Daoy (cell line): ENCODE measurements at regions not wholly inside any gene's neighbourhood (a gene's known extent, or its start where the extent isn't known, plus 50 kb on each side); places are given as distances from the start of the nearest gene placed in this dataset.

Source experiments
- DNase-seq: peaks from one replicate; pipeline ENCODE4 v3.0.0-alpha.2; 2015; ENCODE audit warnings: low read depth

DNA sequence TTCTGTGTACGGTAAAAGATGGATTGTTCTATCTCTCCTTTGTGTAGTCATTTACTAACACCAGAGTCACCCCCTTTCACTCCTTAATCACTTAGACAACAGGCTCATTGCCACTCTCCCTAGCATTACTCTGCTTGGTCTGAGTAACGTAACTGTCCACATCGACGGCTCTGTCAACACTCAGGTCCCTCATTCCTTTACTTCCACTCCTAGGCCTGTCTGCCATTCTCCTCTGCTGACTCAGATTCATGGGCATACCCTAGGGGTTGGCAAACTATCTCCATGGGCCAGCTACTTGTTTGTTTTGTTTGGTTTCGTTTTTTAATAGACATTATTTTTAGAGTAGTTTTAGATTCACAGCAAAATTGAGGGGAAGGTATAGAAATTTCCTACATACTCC is 243.9 kb downstream of the NR4A2 start:
- DNase-seq = no peak

DNA sequence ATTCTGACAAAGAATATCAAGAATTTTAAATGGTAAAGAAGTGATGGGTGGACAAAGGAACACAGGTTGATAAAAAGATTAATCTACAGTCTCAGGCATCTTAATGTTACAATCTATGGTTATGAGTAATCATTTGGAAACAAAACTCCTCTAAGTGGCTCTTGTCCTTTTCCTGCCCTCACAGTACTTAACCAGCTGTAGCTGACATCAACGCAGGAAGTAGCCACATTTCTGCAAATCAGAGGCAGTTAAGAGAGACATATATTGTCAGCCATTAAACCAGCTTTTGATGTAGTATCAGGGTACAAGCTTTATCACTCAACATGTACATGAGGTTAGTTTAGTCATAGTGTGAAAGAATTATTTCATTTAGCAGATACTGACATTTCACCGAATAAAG is 244.6 kb downstream of the NR4A2 start:
- no peak for DNase-seq

DNA sequence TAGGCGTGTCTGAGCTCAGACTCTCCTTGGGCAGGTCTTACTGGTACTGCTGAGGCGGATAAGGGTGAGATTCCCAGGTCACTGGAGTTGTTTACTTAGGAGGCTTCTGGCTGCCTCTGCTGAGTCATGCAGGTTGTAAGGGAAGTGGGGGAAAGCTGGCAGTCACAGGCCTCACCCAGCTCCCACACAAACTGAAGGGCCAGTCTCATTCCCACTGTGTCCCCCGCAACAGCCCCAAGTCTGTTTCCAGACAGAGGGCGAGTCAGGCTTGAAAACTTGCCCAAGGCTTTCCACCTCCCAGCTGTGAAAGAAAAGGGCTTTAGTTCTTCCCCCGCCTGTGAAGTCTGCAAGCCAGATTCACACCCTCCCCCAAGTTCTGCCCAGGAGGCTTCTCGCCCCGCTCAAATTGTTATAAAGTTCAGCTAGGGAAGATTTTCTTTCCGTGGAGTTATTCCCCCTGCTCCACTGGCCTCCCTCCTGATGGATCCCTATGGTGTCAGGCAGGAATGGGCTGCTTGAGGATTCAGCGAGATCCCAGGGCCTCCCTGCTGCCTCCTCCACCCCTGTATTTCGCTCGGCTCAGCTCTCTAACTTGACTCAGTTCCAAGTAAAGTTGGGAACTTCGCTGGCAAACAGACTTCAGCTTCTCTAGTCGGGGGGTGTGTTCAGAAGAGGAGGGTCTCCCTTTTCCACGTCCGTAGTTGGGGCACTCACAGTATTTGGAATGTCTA is 248.6 kb downstream of the NR4A2 start:
- DNase-seq = no peak

DNA sequence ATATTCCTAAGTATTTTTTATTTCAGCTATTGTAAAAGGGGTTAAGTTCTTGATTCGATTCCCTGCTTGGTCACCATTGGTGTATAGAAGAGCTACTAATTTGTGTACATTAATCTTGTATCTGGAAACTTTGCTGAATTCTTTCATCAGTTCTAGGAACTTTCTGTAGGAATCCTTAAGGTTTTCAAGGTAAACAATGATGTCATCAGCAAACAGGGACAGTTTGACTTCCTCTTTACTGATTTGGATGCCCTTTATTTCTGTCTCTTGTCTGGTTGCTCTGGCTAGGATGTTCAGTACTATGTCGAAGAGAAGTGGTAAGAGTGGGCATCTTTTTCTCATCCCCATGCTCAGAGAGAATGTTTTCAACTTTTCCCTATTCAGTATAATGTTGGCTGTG is 252.7 kb downstream of the NR4A2 start:
- DNase-seq = no peak

DNA sequence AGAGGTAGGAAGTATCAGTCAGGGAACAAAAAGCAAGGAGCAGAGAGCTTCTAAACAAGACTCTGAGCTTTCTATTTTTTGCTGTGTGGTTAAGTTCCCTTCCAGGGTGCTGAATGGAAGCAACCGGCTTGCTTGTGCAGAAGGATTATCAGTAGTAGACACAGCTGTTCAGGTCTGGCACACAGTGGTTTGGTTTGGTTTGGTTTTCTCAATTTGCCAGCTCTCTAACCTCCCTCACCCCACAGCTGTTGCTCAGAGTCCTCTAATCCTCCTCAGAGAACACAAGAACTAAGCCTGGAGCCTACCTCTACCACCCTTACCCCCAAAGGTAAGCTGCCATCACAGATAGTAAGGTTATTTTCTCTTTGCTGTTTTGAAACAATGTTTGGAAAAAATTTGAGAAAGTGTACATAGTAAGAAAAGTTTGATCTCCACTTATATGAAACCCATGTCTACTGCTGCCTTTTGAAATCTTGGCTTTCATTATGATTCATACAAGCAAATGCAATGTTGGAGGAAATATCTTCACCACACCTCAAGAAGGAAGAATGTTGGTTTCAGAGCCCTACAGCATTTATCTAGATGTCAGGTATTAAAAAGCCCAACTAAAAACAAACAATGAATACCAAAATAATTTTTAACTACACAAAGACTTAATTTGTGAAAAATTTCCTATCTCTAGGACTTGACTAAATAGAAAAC is 255.3 kb downstream of the NR4A2 start:
- DNase-seq = no peak

DNA sequence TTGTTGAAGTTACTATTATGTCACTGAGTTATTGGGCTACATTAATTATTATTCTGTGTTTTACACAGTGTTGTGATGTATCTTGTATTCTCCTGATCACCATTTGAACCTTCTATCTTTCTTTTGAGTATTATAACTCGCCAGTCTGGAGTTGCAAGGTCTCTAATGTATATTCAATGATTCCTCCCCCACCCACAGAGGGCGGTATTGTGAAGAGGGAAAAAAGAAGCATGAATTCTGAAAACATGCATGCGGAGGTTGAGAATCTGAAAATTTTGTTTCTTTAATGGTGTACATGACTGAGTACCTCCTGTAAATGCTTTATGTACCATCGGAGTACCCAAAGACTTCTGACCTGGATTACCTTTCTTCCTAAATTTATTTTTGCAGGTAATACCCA is 266.6 kb downstream of the NR4A2 start:
- no peak for DNase-seq

DNA sequence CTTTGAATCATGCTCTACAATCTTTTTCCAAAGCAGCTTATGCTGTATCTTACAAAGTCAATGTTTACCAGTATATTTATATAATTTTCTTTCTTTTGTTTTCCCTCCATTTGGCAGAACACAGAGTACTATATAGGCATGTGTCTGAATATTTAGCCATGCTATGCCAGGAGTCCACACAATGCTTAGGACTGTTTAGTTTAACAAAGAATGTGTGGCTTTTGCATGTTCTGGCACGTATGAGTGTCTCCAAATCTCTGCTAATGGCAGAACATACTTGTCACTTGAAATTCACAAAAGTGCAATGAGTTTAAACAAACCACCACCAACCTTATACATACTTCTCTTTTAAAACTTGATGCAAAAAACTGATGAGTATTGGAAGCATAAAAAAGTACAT is 268.0 kb downstream of the NR4A2 start:
- no peak for DNase-seq

DNA sequence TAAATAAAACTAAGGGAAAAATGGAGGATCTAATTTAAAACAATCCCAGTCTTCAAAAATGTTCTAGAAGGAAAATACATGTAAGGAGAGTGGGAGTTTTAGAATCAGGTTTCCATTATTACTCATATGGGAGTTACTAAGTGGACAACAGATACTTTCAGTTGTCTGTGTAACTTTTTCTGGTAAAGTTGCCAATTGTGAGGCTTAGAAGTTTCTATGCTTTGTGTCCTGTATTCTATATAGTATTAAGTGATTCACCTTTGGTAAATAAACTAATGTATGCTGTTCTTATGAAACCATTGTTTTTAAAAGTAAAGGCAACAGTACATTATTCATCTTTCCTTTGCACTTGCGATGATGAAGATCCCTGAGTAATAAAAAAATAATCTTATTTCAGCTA is 274.9 kb downstream of the NR4A2 start:
- no peak for DNase-seq

DNA sequence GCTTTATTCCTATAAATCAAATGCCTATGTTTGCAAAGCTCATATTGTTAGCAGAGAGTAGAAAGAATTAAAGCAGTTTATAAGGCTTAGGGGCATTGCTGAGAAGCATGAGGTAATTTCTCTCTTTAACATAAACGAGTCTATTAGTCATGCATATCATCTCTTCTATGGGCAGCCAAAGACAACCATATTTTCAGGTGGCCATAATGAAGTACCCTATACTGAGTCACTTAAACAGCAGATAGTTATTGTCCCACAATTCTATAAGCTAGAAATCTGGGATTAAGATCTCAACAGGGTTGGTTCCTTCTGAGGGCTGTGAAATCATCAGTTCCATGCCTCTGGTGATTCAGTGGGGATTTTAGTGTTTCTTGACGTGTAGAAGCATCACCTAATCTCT is 277.5 kb downstream of the NR4A2 start:
- DNase-seq = no peak

DNA sequence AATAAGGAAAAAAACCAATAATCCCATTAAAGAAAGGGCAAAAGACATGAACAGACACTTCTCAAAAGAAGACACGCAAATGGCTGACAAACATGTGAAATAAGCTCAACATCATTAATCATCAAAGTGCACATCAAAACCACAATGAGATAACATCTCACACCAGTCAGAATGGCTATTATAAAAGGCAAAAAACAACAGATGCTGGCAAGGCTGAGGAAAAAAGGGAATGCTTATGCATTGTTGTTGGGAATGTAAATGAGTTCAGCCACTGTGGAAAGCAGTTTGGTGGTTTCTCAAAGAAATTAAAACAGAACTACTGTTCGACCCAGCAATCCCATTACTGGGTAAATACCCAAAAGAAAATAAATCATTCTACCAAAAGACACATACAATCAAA is 285.6 kb downstream of the NR4A2 start:
- no peak for DNase-seq

DNA sequence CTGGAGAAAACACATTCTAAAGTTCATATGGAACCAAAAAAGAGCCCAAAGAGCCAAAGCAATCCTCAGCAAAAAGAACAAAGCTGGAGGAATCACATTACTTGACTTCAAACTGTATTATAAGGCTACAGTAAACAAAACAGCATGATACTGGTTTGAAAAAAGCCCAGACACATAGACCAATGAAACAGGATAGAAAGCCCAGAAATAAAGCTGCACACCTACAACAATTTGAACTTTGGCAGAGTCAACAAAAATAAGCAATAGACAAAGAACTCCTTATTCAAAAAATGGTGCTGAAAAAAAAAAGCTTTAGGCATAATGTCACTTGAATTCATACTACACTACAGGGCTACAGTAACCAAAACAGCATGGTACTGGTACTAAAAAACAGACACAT is 289.6 kb downstream of the NR4A2 start:
- DNase-seq = no peak

DNA sequence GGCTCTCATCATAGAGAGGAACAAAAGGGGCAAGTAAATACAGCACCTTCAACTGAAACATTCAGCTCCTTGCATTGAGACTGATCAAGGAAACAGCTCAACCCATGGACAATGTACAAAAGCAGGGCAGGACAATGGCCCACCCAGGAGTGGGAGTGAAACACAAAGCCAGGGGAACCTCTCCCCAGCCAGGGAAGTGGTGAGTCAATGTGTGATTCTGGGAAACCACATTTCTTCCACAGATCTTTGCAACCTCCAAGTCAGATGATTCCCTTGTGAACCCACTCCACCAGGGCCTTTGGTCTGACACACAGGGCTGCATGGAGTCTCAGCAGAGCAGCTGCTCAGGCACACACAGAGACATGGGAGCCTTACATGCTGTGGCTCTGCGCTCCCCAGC is 294.5 kb downstream of the NR4A2 start:
- DNase-seq = no peak

DNA sequence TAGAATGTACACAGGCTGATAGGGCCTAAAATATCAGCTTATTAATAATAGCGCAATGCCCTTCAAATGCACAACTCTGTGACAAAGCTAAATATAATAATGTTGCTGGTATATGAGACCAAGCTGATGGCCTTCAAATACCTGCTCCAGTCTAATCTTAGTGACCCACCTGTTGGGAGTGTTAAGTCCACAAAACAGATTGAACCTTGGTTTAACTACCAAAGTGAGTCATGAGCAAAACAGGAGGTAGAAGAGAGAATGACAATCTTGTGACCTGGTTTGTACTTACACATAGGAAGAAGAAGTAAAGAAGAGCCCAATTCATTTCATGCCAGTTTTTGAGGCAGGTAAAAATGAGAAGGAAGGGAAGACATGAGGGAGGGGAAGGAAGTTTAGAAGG is 295.0 kb downstream of the NR4A2 start:
- DNase-seq = no peak

DNA sequence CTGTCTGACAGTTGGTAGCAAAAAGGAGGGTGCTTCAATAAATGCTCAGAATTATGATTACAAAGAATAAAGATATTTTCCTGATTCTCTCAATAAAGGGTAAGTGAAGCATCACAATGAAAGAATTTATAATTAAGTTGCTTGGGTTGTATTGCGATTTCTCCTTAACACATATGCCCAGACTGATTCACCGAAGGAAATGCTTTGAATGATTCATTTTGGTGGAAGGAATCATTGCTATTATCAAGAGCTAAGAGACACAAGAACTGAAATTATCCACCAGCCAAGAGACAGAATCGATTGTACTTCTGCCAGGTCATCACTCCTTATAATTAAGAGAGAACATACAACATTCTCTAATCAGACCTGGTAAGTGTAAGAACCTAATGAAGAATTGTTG is 301.4 kb downstream of the NR4A2 start:
- no peak for DNase-seq

DNA sequence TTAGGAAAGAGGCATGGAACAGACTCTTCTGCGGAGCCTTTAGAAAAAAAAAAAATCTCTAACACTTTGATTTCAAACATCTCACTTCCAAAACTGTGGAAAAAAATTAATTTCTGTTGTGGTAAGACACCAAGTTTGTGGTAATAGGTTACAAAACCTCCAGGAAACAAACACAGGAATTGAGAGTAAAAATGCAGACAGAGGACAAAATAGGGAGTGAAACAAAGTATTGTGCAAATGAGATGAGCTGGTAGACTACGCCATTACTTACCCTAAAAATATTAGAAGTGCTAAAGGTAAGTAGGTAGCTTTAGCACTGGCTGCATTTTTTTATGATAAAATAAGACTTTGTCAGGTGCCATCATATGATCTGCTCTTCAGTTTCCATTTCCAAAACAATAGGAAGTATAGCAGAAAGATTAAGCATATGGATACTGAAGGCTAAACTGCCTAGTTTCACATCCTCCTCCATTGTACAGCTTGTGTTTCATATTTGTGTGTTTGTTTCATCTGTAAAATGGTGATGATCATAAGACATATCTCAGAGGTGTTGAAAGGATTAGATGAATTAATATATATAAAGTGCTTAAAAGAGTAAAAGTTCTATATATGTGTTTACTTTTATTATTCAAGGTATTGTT is 309.2 kb downstream of the NR4A2 start:
- no peak for DNase-seq

DNA sequence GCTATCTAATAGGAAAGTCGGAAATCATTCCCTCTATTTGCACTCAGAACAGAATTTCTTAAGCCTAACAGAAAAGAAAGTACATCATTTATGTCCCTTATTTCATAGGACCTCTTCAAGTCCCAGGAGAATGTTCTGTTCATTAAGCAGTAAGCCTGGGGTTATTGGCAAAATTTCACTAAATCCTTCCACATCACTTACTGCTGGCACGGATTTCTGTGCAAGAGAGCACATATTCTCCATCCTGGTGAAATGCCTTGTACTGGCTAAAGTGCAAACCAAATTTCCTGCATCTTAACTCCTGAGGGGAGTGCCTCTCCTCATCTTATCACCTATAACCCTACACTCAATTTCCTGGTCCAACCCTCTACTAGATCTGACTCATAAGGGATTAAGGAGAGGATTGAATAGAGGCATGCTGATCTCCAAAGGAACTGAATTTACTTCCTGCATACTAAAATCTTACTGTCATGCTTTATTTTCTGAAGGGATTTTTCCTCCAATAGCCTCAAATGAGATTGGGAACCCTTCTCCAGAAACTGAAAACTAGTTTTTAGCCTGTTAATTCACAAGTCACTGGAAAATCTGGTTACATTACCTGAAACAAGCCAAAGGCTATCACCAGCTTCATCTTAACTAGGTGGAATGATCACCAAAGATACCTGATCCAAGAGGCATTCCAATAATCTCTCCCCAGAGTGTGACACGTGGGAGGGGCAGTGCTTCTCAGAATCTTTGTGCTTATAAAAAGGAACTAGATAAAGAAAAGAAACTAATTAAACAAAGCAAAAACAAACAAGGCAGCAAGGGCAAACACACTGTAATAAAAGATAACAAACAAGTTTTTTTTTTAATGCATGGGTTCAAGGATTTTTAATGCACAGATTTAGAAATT is 311.1 kb downstream of the NR4A2 start:
- DNase-seq = no peak

DNA sequence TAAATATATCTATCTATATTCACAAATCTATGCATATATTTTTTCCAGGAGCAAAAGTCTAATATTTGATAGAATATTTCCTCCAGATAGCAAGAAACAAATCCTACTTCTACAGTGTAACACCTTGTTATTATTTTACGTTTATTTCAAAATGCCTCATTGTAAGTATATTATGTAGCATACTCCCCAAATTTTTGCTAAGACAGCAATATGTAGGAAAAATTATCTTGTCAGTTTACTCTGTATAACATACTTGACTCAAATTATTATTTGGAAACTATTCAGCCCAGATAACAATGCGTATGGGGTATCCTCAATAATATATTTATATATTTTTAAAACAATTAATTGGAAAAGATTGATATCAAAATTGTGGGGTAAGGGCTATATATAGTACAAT is 313.2 kb downstream of the NR4A2 start:
- DNase-seq = no peak

DNA sequence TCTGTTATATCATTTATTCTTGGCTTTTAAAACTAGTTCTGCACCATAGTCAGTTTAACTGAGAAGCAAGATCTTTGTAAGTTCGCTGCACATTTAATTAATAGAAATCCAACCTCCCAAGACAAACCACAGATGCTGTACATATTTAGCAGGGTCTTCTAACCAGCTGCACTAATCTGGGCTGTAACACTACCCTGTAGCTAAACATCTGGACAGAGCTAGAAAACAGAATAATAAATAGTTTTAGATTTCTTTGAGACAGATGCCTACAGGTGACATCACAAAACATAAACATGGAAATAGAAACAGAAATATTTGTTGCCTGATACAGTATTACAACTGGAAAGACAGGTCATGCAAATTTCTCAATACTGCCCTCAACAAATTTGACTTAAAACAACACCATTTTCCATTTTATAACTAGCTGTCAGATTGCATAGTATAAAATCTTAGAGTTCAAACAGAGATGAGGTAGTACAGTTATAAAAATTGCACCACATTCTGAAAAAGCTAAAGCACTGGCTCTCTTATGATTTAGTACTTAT is 315.1 kb downstream of the NR4A2 start:
- no peak for DNase-seq

DNA sequence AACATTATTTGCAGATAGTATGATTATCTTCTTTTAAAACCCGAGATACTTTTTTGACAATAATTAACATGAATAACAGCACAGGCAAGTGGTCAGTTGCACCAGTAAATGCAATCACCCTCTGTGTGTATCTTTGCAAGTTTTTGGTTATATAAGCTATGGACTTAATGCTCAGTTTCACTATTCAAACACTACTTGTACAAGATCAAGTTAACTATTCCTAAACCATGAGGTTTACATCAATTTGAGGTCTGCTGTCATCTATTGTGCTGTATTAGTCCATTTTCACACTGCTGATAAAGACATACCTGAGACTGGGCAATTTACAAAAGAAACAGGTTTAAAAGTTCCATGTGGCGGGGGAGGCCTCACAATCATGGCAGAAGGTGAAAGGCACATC is 323.2 kb downstream of the NR4A2 start:
- DNase-seq = no peak

DNA sequence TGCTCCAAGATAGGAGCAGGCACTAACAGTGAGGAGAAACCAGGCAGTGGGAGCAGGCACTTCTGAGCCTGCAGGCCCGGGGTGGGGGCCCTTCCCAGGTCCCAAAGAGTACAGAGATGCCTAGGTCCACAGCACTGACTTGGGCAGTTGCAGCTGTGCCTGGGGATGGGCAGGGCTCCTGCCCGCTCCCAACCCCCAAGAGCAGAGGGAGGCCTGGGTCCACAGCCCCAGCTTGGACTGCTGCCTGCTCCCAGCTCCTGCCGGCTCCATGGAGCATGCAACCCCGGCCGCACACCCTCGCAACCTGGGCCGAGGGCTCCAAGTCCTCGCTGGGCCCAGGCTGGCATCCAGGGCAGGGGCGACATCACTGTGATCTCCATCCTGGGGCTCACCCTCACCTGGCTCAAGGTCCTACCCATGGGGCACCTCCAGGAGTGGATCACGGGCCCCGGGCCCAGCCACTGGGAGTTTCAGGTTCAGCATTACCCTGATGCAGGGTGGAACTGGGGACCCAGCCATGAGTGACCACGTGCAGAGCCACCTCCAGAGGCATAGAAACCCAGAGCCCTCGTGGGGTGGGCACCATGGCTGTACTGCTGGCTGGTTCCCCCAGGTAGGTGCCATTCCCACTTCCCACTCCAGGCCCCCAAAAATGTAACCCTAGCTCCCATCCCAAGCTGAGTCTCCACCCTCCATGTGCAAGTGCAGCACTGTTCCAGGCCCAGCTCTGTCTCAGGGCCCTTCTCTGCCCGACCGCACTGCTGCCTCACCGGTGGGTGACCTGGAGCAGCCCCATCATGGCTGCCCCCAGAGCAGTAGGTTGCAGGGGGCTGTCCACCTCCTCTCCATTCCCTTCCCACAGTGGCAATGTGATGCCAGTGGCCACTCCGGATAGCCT is 325.6 kb downstream of the NR4A2 start:
- DNase-seq = no peak
